A549 (cell line): ENCODE measurements at regions not wholly inside any gene's neighbourhood (a gene's known extent, or its start where the extent isn't known, plus 50 kb on each side); places are given as distances from the start of the nearest gene placed in this dataset.

Experiments
- CEBPB ChIP-seq, 2 experiments: fragments of >200 bp in 1 of 2; sonication (Bioruptor Twin) in 1 of 2; formaldehyde crosslinking in 1 of 2; IDR thresholded peaks; 2 replicates each; pipeline ENCODE4 v1.6.1; 2012 to 2016
- EP300 ChIP-seq, 2 experiments: fragments of >200 bp; sonication (Bioruptor Twin); formaldehyde crosslinking; IDR thresholded peaks; 2 replicates in 1 of 2; 3 replicates in 1 of 2; pipeline ENCODE4 v1.6.1; 2016 to 2017
- MAFK ChIP-seq: fragments of 450-650 bp; IDR thresholded peaks from 2 replicates; pipeline ENCODE4 v1.6.1; 2014; ENCODE audit not compliant: partially characterized antibody
- POLR2A ChIP-seq: IDR thresholded peaks from 2 replicates; pipeline ENCODE4 v1.6.1; 2012; ENCODE audit warnings: mild to moderate bottlenecking, low read length
- TF ChIP-seq, protein P1 (sequence below): fragments of 450-650 bp; IDR thresholded peaks from 2 replicates; pipeline ENCODE4 v1.6.1; 2014; ENCODE audit warnings: antibody characterized with exemption

DNA sequence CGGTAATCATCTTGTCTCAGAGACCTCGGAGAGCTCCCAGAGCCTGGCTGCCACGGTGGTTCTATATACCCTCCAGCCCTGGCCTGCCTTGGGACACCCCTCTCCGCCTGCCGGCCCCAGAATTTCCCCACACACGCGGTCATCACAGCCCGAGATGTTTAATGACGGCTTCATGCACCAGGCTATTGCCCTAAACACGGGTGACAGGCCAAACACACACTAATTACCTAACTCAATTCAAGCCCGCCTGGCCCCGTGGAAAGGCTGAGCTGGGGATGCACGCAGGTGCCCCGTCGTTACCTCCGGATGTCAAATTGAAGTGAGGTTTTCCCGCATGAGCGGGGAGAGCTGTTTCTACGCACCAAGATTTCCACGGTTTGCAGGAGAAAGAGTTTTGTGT is 72.9 kb upstream of the PPP2R3B start:
- no peak for TF ChIP-seq MAFK
- TF ChIP-seq EP300 (IDR thresholded peaks at IDR 0.05): no peak
- TF ChIP-seq CEBPB (IDR thresholded peaks at IDR 0.05): no peak
- TF ChIP-seq POLR2A: no peak
- TF ChIP-seq, protein P1, sequence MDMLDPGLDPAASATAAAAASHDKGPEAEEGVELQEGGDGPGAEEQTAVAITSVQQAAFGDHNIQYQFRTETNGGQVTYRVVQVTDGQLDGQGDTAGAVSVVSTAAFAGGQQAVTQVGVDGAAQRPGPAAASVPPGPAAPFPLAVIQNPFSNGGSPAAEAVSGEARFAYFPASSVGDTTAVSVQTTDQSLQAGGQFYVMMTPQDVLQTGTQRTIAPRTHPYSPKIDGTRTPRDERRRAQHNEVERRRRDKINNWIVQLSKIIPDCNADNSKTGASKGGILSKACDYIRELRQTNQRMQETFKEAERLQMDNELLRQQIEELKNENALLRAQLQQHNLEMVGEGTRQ: no peak
